NCI-H510A (cell line): ENCODE measurements at regions not wholly inside any gene's neighbourhood (a gene's known extent, or its start where the extent isn't known, plus 50 kb on each side); places are given as distances from the start of the nearest gene placed in this dataset.

Experiments used
- DNase-seq: peaks from one replicate; lab custom pipeline; 2025; lab: John Stamatoyannopoulos, UW

- DNase-seq, result no peak
These were observed 123.5 kb downstream of the MBD2 start for GRCh38 chr18:54100920-54101470.

- no peak for DNase-seq
These were observed 124.0 kb downstream of the MBD2 start for GRCh38 chr18:54100466-54100865.

- no peak for DNase-seq
These were observed 130.0 kb downstream of the MBD2 start for GRCh38 chr18:54094474-54094873.

GRCh38 chr18:54090856-54091255, 133.6 kb downstream of the MBD2 start:
- DNase-seq, result no peak

GRCh38 chr18:54089749-54090459, 134.6 kb downstream of the MBD2 start:
- no peak for DNase-seq

GRCh38 chr18:54086863-54087262, 137.6 kb downstream of the MBD2 start:
- no peak for DNase-seq

- DNase-seq, result no peak
These were observed 138.2 kb downstream of the MBD2 start for GRCh38 chr18:54086046-54086802.

- DNase-seq, result no peak
These were observed 143.6 kb downstream of the MBD2 start for GRCh38 chr18:54080858-54081257.

GRCh38 chr18:54076166-54076565, 148.3 kb downstream of the MBD2 start:
- DNase-seq, result no peak

- DNase-seq, result no peak
These were observed 148.8 kb downstream of the MBD2 start for GRCh38 chr18:54075689-54076088.

- no peak for DNase-seq
These were observed 154.7 kb downstream of the MBD2 start for GRCh38 chr18:54069729-54070128.

- DNase-seq, result no peak
These were observed 164.0 kb downstream of the MBD2 start for GRCh38 chr18:54060343-54061005.

GRCh38 chr18:54052732-54053429, 171.6 kb downstream of the MBD2 start:
- DNase-seq, result no peak

- no peak for DNase-seq
These were observed 172.2 kb downstream of the MBD2 start for GRCh38 chr18:54052259-54052658.

- DNase-seq, result no peak
These were observed 180.8 kb downstream of the MBD2 start for GRCh38 chr18:54043484-54044251.

- no peak for DNase-seq
These were observed 188.5 kb downstream of the MBD2 start for GRCh38 chr18:54035927-54036326.

GRCh38 chr18:54033052-54033451, 191.4 kb downstream of the MBD2 start:
- no peak for DNase-seq

GRCh38 chr18:54032412-54032811, 192.1 kb downstream of the MBD2 start:
- DNase-seq, result no peak

GRCh38 chr18:54031243-54031642, 193.2 kb downstream of the MBD2 start:
- no peak for DNase-seq

- DNase-seq, result no peak
These were observed 194.0 kb downstream of the MBD2 start for GRCh38 chr18:54030434-54030833.

- no peak for DNase-seq
These were observed 201.0 kb downstream of the MBD2 start for GRCh38 chr18:54023471-54023870.
